Stimulated activated CD4-positive, alpha-beta T cell treated with anti-CD3 and anti-CD28 coated beads, Interleukin-2, amount 100 ng/mL, for 48 hours (primary cell): ENCODE measurements at regions not wholly inside any gene's neighbourhood (a gene's known extent, or its start where the extent isn't known, plus 50 kb on each side); places are given as distances from the start of the nearest gene placed in this dataset.

Experiments
- DNase-seq, 2 donors: peaks; one replicate each; pipeline ENCODE4 v3.0.0-alpha.2; 2020

DNA sequence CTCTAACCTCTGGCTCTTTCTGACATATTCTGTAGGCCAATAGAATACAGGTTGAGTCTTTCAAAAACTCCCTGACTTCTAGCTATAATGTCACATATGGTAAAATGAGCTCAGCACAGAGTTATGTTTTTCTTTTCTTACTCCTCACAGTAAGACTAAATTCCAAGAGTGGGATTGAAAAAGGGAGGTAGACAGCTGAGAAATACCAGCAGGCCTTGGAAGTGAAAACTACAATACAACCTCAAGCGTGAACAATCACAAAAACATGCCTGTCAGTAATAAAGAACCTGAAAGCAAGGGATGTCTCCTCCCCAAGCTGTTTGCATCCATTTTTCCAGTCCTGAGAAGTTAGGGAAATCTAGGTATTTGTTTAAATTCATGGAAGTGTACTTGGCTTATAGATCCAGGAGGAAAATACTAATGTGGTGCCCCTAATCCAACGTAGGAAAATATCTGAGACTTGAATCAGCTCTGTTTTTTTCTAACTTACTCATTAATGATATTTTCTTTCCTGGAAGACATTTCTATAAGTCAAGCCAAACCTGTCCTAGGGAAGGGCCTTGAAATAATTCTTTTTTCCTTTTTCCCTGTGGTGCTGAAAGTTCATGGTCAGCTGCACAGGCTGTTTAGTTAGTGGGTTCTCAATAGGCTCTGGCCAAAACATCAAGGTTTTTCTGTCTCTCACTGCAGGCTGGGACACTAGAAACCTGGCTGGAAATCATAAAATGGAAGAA, 167.9 kb upstream of the SPATS2L start:
- DNase-seq = no peak

DNA sequence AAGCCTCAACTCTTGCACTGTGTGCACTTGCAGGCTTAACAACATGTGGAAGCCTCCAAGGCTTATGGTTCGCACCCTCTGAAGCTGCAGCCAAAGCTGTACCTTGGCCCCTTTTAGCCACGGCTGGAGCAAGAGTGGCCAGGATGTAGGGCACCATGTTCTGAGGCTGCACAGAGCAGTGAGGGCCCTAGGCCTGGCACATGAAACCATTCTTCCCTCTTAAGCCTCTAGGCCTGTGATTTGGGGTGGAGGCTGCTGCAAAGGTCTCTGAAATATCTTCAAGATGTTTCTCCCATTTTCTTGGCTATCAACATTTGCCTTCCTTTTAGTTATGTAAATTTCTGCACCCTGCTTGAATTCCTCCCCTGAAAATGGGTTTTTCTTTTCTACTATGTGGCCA, 161.9 kb upstream of the SPATS2L start:
- no peak for DNase-seq

DNA sequence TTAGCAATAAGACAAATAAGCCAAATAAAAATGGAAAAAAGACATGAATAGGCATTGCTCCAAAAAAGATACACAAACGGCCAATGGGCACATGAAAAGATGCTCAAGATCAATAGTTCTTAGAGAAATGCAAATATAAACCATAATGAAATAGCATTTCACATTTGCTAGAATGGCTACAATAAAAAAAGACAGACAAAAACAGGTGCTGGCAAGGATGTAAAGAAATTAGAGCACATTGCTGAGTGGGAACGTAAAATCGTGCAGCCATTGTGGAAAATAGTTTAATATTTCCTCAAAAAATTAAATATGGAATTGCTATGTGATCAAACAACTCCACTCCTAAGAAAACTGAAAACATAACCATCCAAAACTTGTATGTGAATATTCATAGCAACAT, 160.0 kb upstream of the SPATS2L start:
- DNase-seq = no peak

DNA sequence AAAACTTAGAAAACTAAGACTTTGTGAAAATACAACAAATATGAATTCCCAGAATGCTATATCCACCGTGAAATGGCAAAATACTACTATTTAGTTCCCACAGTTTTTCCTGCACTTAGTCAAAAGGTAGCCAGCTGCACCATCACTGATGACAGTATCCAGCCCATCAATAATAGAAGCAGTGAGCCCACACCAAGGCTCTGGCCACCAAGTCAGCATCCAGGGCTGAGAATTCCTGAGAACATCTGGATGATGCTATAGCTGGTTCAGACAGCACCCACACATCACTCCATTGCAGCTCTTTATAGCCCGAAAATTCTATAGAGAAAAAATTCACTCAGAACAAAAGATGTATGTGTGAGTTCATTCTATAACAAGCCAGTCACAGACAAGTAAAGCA, 159.1 kb upstream of the SPATS2L start:
- no peak for DNase-seq

DNA sequence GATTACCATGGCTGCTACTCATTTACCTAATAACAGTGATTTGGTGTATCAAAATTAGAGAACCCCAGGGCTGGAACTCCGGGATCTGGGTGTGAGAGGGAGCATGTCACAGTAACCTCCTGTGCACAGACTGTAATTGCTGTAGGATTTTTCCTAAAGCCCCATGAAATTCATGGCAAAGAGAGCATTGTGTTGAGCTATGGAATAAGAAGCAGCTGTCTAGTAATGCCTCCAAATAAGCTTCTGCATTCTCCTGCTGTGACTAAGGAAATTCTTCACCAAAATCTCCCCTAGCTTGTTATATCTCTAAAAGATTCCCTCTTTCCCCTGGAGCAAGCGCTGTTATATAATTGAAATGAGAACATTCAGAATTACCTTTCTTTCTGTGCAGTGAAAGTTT, 158.1 kb upstream of the SPATS2L start:
- no peak for DNase-seq

DNA sequence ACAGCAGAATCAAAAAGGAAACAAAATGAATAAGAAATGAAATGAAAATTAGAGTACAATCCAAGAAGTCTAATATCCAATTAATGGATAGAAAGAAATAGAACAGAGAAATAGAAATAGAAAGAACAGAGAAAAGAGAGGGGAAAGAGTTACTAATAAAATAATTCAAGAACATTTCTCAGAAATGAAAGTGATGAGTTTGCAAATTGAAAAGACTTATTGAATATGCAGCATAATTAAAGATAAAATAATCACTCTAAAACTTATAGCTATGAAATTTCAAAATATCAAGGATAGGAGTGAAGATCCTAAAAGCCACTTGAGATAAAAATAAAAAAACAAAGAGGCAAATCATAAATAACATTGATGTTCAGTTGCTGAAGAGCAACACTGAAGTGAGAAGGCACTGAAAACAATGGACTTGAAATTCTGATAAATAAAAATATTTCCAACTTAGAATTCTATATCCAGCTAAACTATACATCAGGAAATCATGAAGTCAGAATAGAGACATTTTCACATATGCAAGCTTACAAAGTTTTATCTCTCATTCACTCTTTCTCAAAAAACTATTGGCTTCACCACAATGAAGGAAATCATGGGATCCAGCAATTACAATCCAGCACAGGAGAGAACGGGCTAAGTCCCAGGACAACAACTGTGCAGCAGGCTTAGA, 155.9 kb upstream of the SPATS2L start:
- DNase-seq = no peak

GRCh38 chr2:200155652-200156051, 150.8 kb upstream of the SPATS2L start:
- no peak for DNase-seq

DNA sequence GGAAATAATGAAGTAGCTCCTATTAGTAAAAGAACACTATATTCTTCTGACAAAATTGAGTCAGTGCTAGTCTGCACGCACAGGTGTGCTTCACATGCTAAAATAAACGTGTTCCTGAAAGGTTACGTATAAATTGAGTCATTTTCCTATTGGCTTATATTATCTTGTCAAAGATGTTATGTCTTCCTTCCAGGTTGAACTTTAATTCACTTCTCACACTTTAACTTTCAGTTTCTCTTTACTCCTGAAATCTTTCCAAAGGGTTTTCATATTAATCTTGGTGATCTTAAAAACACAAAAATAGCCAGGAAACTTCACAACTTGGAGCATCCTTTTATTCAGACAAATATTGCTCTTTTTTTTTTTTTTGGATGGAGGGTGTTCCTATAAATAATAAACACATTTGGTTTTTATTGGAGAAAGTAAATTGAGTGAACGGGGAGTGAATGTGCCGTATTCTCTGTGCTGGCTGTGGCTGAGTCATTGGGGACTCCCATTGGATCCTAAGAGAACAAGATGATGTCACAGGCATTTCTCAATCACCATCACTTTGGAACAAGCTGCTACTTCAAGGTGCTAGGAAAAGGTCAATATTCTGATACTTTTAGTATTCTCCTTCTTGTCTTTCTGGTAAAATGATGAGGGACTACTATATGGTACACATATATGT, 150.2 kb upstream of the SPATS2L start:
- no peak for DNase-seq

GRCh38 chr2:200158647-200159356, 147.7 kb upstream of the SPATS2L start:
- DNase-seq = no peak

GRCh38 chr2:200159357-200159707, 147.2 kb upstream of the SPATS2L start:
- no peak for DNase-seq

GRCh38 chr2:200159829-200160781, 146.4 kb upstream of the SPATS2L start:
- no peak for DNase-seq

DNA sequence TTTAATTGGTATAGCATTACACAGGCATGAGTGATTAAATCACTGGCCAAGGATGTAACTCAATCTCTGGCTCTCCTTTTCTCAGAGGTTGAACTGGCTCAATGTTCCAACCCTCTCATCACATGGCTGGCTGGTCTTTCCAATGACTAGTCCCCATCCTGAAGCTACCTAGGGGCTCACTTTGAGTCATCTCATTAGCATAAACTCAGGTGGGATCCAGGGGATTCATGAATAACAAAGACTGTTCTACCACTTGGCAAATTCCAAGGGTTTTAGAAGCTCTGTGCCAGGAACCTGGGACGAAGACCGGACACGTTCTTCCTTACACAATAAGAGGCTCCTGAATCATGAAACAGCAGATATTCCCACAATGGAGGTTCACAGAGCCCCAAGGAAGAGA, 145.0 kb upstream of the SPATS2L start:
- DNase-seq = no peak

DNA sequence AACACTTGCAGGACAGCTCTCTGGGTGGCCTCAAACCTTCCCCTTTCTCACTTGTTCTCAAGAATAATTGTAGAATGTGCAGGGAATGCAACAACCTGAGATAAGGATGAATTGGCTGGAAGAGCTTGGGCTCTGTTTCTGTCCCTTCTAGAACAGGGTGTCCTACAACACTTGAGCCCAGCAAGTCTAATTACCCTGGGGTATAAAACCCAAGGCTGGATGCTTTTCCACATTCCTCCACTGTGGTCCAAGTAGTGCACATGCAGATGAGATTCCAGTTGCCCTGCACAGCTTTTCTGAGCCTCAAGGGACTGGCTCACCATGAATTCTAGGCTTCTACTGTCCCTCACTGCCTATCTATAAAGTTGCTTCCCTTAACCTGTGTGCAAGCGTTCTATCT, 140.8 kb upstream of the SPATS2L start:
- no peak for DNase-seq

DNA sequence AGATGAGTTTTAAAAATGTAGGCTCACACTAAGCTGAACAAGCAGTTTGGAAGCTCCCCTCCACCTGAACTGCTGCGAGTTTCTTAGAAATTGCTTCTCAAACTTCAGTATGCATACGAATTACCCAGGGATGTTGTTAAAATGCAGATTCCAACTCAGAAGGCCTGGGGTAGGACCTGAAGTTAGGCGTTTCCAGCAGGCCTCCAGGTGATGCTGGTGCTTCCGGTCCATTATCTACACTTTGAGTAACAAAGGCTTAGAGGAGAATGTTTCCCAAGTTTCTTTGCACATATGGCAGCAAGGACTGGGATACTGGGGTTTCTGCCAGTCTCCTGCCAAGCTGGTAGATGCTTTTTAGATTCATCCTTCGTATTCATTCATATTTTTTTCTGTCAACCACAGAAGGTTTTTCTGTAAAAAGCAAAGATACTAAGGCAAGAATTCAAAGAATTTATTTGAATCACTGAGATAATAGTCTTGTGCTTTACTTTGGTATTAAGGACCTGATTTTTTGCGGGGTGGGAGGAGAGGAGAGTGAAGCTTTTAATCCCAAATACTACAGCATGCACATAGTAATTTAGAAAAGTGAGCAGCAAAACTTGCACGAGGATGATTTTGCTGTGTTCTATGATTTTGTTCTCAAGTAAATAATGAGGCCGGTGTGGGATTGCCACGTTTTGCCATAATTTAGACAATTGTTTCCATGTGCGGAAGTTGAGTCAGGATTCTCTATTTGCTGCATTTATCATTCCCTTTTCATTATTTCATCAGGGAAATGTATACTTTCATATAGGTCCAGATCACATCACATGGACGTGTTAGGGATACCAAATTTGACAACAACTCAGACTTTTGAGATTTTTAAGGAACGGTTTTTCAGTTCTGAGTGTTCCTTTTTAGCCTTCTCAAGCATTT, 137.6 kb upstream of the SPATS2L start:
- no peak for DNase-seq

GRCh38 chr2:200170221-200170620, 136.3 kb upstream of the SPATS2L start:
- no peak for DNase-seq

DNA sequence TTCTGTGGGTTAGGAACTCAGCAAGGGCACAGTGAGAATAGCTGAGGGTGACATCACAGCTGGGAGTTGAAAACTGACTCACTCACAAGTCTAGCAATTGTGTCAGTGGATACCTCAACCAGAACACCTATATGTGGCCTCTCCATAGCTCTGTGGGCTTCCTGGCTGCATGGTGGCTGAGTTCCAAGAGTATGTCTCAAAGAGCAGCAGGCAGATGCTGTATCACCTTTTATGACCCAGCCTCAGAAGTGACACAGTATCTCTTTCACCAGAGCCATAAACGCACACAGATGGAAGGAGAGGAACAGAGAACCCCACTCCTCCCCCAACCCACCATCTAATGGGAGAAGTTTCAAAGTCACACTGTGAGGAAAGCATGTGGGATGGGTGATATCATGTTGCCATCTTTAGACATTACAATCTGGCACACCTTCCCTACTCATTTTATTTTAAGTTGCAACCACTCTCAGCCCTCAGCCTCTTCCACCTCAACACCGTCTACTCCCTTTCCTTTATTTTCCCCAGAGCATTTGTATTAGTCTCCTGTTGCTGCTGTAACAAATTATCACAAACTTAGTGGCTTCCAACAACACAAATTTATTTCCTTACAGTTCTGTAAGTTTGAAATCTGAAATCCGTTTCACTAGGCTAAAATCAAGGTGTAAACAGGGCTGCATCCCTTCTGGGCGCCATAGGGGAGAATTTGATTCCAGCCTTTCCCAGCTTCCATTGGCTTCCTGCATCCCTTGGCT, 134.6 kb upstream of the SPATS2L start:
- DNase-seq = no peak

DNA sequence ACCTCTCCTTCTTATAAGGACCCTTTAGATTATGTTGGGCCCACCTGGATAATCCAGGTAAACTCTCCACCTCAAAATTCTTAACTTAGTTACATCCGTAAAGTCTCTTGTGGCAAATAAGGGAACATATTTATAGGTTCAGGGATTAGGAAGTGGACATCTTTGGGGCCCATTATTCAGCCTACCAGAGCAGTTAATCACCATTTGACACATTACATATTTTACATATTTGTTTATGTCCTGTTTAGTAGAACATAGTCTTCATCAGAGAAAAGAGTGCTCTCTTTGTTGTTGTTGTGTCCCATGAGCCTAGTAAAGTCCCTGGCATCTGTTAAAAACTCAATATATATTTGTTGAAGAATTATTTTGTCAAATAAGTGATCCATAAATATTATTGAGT, 134.0 kb upstream of the SPATS2L start:
- DNase-seq = no peak

DNA sequence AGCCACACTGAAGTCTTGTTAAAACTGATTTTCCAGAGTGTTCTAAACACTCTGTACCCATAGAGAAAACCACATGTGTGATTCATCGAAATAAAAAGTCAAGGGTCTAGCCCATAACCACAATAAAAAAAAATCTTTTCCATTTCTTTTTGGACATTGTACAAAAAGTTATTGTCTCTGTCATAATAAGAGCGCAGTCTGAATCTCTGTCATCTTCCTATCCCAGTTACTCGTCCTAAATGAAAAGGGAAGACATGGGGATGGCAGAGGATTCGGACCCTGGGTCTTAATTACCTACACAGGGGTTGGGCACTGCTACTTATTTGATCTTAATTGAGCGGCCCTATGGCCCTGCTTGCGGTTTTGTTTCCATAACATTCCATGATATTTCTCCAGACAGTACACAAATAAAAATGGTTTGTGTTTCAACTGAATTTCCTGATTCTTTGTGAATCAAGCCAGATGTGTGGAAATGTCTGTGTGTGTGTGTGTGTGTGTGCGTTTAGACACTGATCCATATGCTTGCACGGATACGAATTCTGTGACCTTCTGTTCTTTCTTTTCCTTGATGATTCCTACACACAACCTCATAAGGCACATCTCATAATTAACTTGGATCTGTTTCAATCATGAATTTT, 133.4 kb upstream of the SPATS2L start:
- DNase-seq = no peak

GRCh38 chr2:200173691-200174090, 132.8 kb upstream of the SPATS2L start:
- no peak for DNase-seq
